HepG2 (cell line): ENCODE measurements at regions not wholly inside any gene's neighbourhood (a gene's known extent, or its start where the extent isn't known, plus 50 kb on each side); places are given as distances from the start of the nearest gene placed in this dataset.

Source experiments
- ATAC-seq: fragments of 200-7000 bp; cut with Tn5 transposase; 3 replicates; pipeline ENCODE4 v1.9.1; 2020; ENCODE audit warnings: mild to moderate bottlenecking, moderate library complexity
- BruUV-seq: library from RNA; stranded (reverse); fragments of 400-500 nt; replicated peaks from 2 replicates; lab custom pipeline; 2021; lab: Mats Ljungman, UMichigan
- CTCF ChIA-PET: fragments of 300-600 bp; formaldehyde crosslinking; extraction: SDS; loops from one replicate; lab custom pipeline; 2021; ENCODE audit warnings: low total read pairs, inconsistent platforms, low intra/inter-chr PET ratio; lab: Yijun Ruan, JAX
- POLR2A ChIA-PET: fragments of 350-600 bp; sonication (Branson Sonifier 250); formaldehyde crosslinking; loops from one replicate; lab custom pipeline; 2020; ENCODE audit warnings: antibody characterized with exemption, inconsistent platforms; lab: Yijun Ruan, JAX
- DNase-seq: peaks from one replicate; pipeline ENCODE4 v3.0.0-alpha.2; 2015; ENCODE audit warnings: low spot score
- FAIRE-seq: peaks from 3 replicates; lab custom pipeline; 2011; peaks lifted over from hg19 to GRCh38; lab: Jason Lieb, UNC
- H2AFZ ChIP-seq: one replicate; pipeline ENCODE4 v1.6.1; 2011; ENCODE audit warnings: low read length, inconsistent platforms
- H3K27ac ChIP-seq: fragments of 300-600 bp; 3 replicates; pipeline ENCODE4 v1.8.0; 2011; ENCODE audit warnings: mixed run types, mild to moderate bottlenecking, mixed read lengths, low read length, inconsistent platforms; ENCODE audit not compliant: insufficient read depth; ENCODE audit errors: extremely low read length
- H3K27me3 ChIP-seq, 2 experiments: fragments of 200-600 bp in 1 of 2; 2 replicates in 1 of 2; 3 replicates in 1 of 2; pipeline versions ENCODE4 v1.6.0 to v1.8.0; 2011; ENCODE audit warnings: low read length in 2 of 2, mild to moderate bottlenecking in 2 of 2, moderate library complexity in 2 of 2, inconsistent platforms in 1 of 2; ENCODE audit not compliant: insufficient read depth in 2 of 2, control insufficient read depth in 1 of 2
- H3K36me3 ChIP-seq, 2 experiments: fragments of 200-600 bp in 1 of 2; replicated peaks in 1 of 2; 2 replicates in 1 of 2; 3 replicates in 1 of 2; pipeline versions ENCODE4 v1.5.1 to v1.8.0; 2011; ENCODE audit warnings: low read length in 2 of 2, inconsistent platforms in 1 of 2; ENCODE audit not compliant: insufficient read depth in 2 of 2, control insufficient read depth in 1 of 2
- H3K4me1 ChIP-seq: 2 replicates; pipeline ENCODE4 v1.5.1; 2012; ENCODE audit warnings: low read length, inconsistent platforms; ENCODE audit not compliant: insufficient read depth
- H3K4me2 ChIP-seq: 2 replicates; pipeline ENCODE4 v1.6.0; 2011; ENCODE audit warnings: low read depth, low read length, inconsistent platforms
- H3K4me3 ChIP-seq, 3 experiments: fragments of 200-600 bp in 1 of 3; sonication (generic), shearing (Covaris generic) in 1 of 3; replicated peaks in 1 of 3; 2 replicates each; pipeline ENCODE4 v1.5.1; 2011 to 2016; ENCODE audit warnings: low read length in 3 of 3, inconsistent platforms in 2 of 3, low read depth in 2 of 3, mild to moderate bottlenecking in 2 of 3, control low read depth in 1 of 3, mixed read lengths in 1 of 3; ENCODE audit not compliant: insufficient read depth in 1 of 3
- H3K79me2 ChIP-seq: one replicate; pipeline ENCODE4 v1.6.1; 2011; ENCODE audit warnings: low read length, inconsistent platforms; ENCODE audit not compliant: insufficient read depth
- H3K9ac ChIP-seq: 2 replicates; pipeline ENCODE4 v1.6.0; 2011; ENCODE audit warnings: mild to moderate bottlenecking, low read depth, low read length, inconsistent platforms; ENCODE audit not compliant: insufficient read depth
- H3K9me3 ChIP-seq: 2 replicates; pipeline ENCODE4 v1.5.1; 2012; ENCODE audit warnings: mild to moderate bottlenecking, low read length
- H4K20me1 ChIP-seq: 2 replicates; pipeline ENCODE4 v1.6.0; 2011; ENCODE audit warnings: inconsistent platforms, mild to moderate bottlenecking, low read length, moderate library complexity; ENCODE audit not compliant: insufficient read depth
- ATF1 ChIP-seq: IDR thresholded peaks from 2 replicates; pipeline ENCODE4 v1.6.1; 2016; ENCODE audit warnings: mild to moderate bottlenecking, control low read depth
- ATF6 ChIP-seq: sonication (generic); formaldehyde crosslinking; conservative IDR thresholded peaks from 2 replicates; pipeline ENCODE4 v1.4.0; 2020; ENCODE audit warnings: missing genetic modification reagents
- ATF7-NPFF ChIP-seq: sonication (generic); formaldehyde crosslinking; IDR thresholded peaks from 2 replicates; pipeline ENCODE4 v1.8.1; 2023; ENCODE audit warnings: mild to moderate bottlenecking, low read depth, missing genetic modification reagents, moderate library complexity
- BRF2 ChIP-seq: sonication (generic); formaldehyde crosslinking; IDR thresholded peaks from 2 replicates; pipeline ENCODE4 v1.8.1; 2022; ENCODE audit warnings: mild to moderate bottlenecking, missing genetic modification reagents
- IKZF4 ChIP-seq: sonication (generic); formaldehyde crosslinking; IDR thresholded peaks from 2 replicates; pipeline ENCODE4 v1.5.1; 2020; ENCODE audit warnings: borderline replicate concordance, mild to moderate bottlenecking, low read depth, missing genetic modification reagents; ENCODE audit errors: not compliant biosample characterization
- MAFF ChIP-seq: IDR thresholded peaks from 2 replicates; pipeline ENCODE4 v1.6.1; 2011; ENCODE audit warnings: low read depth, low read length, improper control_type of control experiment
- NCOA2 ChIP-seq: sonication (generic); formaldehyde crosslinking; IDR thresholded peaks from 2 replicates; pipeline ENCODE4 v1.8.0; 2022; ENCODE audit warnings: inconsistent platforms
- ZNF792 ChIP-seq: IDR thresholded peaks from 2 replicates; pipeline ENCODE4 v1.6.1; 2016
- ZNF816 ChIP-seq: sonication (generic); formaldehyde crosslinking; IDR thresholded peaks from 2 replicates; pipeline ENCODE4 v1.8.0; 2022; ENCODE audit warnings: missing genetic modification reagents, mild to moderate bottlenecking, borderline replicate concordance
- ZNF879 ChIP-seq: sonication (generic); formaldehyde crosslinking; IDR thresholded peaks from 2 replicates; pipeline ENCODE4 v1.8.1; 2023; ENCODE audit warnings: missing genetic modification reagents
- WGBS: methylation state at CpG from one replicate; pipeline ENCODE4 v1.1.6; 2017; ENCODE audit warnings: low lambda C conversion rate; 5-methylcytosine and 5-hydroxymethylcytosine counted together
- in situ Hi-C: cut with HindIII; loops from 2 replicates; pipeline ENCODE4 v1.10.0; 2017; ENCODE audit warnings: low pct_unique_long_range_greater_than_20kb; ENCODE audit not compliant: extremely low pct_ligation_motif_present
- intact Hi-C: fragments of 100-400 bp; cut with micrococcal nuclease; formaldehyde crosslinking; loops from one replicate; pipeline ENCODE4 v1.10.0; 2022; ENCODE audit not compliant: unreplicated experiment

GRCh38 chr6:67594366-67594765 lies 1040.7 kb upstream of the ADGRB3 start:
- intact Hi-C loops (no loop called here), in situ Hi-C loops (no loop called here)
- Histone ChIP-seq H3K27me3 (no peaks in the 10 kb centered on the region), H3K9me3 (no peaks in the 10 kb centered on the region)
- TF ChIP-seq ATF7-NPFF (CRISPR knock-in tag) (no peak), BRF2 (CRISPR knock-in tag) (no peak), ZNF816 (CRISPR knock-in tag) (no peak), ATF6 (CRISPR knock-in tag) (no peak), IKZF4 (no peak), ZNF879 (CRISPR knock-in tag) (no peak), MAFF (no peak), NCOA2 (CRISPR knock-in tag) (no peak), ATF1 (CRISPR knock-in tag) (no peak), ZNF792 (no peak)
- TF ChIP-seq, all 625 proteins: peak for 0
- POLR2A ChIA-PET = no interaction called here
- Histone ChIP-seq H3K9ac (no peak overlapping the region), H3K4me2 (no peak overlapping the region), H3K36me3 (no peaks in the 10 kb centered on the region), H4K20me1 (no peaks in the 10 kb centered on the region), H3K27ac (no peak overlapping the region), H3K4me1 (no peaks in the 10 kb centered on the region), H3K4me3 (no peak overlapping the region), H2AFZ (no peak overlapping the region), H3K79me2 (no peaks in the 10 kb centered on the region)
- 0% methylated on average over 1 of the region's 1 CpG for WGBS
- no TSS peak for BruUV-seq
- CTCF ChIA-PET = no interaction called here
- FAIRE-seq = no peak
- DNase-seq = no peak
- ATAC-seq = no peak
